ENCODE measurements at regions not wholly inside any gene's neighbourhood (a gene's known extent, or its start where the extent isn't known, plus 50 kb on each side); places are given as distances from the start of the nearest gene placed in this dataset.

DNA sequence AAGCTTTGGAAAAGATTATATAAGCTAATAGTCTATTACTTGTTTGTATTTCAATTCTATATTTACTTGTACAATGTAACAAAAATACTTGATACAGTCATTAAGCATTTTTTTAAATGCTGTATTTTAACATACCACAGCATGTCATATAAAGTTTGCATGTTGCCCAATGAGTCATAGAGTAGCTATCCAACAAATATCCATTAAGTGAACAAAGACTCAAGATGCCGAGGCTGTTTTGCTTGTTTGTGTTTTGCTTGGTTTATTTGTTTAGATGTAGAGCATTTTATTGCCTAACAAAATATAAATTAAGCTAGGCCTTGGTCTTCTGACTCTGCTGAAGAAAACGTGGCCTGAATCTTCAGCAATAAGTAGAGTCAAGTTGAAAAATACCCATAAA, 1584.3 kb upstream of the NUDT12 start:
- peaks cover 0 to 5% (median 0%) of the 10 kb centered on the region in 12 donors for H3K9me3 ChIP-seq
- no peak for DNase-seq
- no peak overlapping the region for H3K27ac ChIP-seq
- no peaks in the 10 kb centered on the region for H3K36me3 ChIP-seq
- H3K4me1 ChIP-seq = no peaks in the 10 kb centered on the region
- no peak overlapping the region for H3K4me3 ChIP-seq
- intact Hi-C loops (cut with DNase I) = no loop called here
- H3K27me3 ChIP-seq = no peaks in the 10 kb centered on the region
- no peak for TF ChIP-seq POLR2A (IDR thresholded peaks at IDR 0.05)
- TF ChIP-seq, protein P1, sequence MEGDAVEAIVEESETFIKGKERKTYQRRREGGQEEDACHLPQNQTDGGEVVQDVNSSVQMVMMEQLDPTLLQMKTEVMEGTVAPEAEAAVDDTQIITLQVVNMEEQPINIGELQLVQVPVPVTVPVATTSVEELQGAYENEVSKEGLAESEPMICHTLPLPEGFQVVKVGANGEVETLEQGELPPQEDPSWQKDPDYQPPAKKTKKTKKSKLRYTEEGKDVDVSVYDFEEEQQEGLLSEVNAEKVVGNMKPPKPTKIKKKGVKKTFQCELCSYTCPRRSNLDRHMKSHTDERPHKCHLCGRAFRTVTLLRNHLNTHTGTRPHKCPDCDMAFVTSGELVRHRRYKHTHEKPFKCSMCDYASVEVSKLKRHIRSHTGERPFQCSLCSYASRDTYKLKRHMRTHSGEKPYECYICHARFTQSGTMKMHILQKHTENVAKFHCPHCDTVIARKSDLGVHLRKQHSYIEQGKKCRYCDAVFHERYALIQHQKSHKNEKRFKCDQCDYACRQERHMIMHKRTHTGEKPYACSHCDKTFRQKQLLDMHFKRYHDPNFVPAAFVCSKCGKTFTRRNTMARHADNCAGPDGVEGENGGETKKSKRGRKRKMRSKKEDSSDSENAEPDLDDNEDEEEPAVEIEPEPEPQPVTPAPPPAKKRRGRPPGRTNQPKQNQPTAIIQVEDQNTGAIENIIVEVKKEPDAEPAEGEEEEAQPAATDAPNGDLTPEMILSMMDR (IDR thresholded peaks at IDR 0.05) = no peak
- ATAC-seq = no peak
- WGBS, 4 donors = 45 to 64% (median 51%) methylated on average over 2 of the region's 2 CpGs

DNA sequence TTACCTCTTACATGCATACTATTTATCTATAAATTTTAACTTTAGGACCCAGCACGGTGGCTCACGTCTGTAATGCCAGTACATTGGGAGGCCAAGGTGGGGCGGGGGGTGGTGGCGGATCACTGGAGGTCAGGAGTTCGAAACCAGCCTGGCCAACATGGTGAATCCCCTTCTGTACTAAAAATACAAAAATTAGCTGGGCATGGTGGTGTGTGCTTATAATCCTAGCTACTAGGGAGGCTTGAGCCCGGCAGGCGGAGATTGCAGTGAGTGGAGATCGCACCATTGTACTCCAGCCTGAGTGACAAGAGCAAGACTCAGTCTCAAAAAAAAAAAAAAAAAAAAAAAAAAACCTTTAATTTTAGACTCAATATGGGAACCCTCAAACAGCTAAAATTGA, 1582.6 kb upstream of the NUDT12 start:
- intact Hi-C loops (cut with DNase I) = no loop called here

DNA sequence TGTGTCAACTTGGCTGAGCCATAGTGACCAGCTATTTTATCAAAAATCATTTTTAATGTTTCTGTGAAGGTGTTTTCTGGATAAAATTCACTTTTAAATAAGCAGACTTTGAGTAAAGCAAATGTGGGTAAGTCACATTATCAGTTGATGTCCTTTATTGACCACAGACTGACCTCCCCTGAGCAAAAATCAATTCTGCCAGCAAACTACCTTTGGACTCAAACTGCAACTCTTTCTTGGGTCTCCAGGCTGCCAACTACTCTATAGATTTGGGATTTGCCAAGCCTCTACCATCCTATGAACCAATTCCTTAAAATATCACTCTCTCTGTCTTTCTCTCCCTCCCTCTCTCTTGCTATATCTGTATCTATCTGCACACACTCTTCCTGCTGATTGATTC, 1571.7 kb upstream of the NUDT12 start:
- Histone ChIP-seq H3K4me1 (no peaks in the 10 kb centered on the region), H3K36me3 (no peaks in the 10 kb centered on the region), H3K27ac (no peak overlapping the region), H3K27me3 (no peaks in the 10 kb centered on the region), H3K9me3 (peaks cover 0 to 5% (median 0%) of the 10 kb centered on the region in 12 donors), H3K4me3 (no peak overlapping the region)
- TF ChIP-seq, protein P1 (IDR thresholded peaks at IDR 0.05) = no peak
- no peak for TF ChIP-seq POLR2A (IDR thresholded peaks at IDR 0.05)
- no peak for DNase-seq
- ATAC-seq = no peak
- intact Hi-C loops (cut with DNase I) = no loop called here

More for the DNA sequence above, 1582.6 kb upstream of the NUDT12 start:
- H3K9me3 ChIP-seq = peaks cover 0 to 10% (median 0%) of the 10 kb centered on the region in 12 donors
- no peak overlapping the region for H3K4me3 ChIP-seq
- WGBS, 4 donors = 93 to 96% (median 95%) methylated on average over 8 of the region's 8 CpGs
- DNase-seq = no peak
- no peaks in the 10 kb centered on the region for H3K36me3 ChIP-seq
- H3K27me3 ChIP-seq = no peaks in the 10 kb centered on the region
- no peak overlapping the region for H3K27ac ChIP-seq
- TF ChIP-seq POLR2A (IDR thresholded peaks at IDR 0.05) = no peak
- TF ChIP-seq, protein P1 (IDR thresholded peaks at IDR 0.05) = no peak
- no peaks in the 10 kb centered on the region for H3K4me1 ChIP-seq
- no peak for ATAC-seq

DNA sequence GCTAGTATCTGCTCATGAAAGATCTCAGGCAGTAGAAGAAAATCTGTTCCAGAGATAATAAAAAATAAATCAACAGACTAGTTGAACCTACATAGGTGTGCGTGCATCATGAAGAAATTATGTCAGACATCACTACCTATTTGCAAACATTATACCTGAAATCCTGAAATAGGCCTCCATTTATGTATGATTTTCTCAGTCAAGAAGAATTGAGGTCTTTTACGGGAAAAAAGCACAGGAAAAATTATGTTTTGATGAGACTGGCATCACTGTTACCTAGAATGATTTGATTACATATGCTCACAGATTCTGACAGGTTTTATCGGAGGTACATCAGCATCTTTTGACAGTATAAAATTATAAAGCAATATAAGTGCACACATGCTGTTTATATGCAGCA, 1570.5 kb upstream of the NUDT12 start:
- DNase-seq = no peak
- ATAC-seq = no peak
- TF ChIP-seq, protein P1 (IDR thresholded peaks at IDR 0.05) = no peak
- no peak for TF ChIP-seq POLR2A (IDR thresholded peaks at IDR 0.05)
- Histone ChIP-seq H3K27ac (no peak overlapping the region), H3K4me1 (no peaks in the 10 kb centered on the region), H3K27me3 (no peaks in the 10 kb centered on the region), H3K9me3 (peaks cover 0 to 5% (median 0%) of the 10 kb centered on the region in 12 donors), H3K36me3 (no peaks in the 10 kb centered on the region), H3K4me3 (no peak overlapping the region)
- 81 to 90% (median 84%) methylated on average over 3 of the region's 3 CpGs for whole genome bisulfite sequencing, 4 donors
- intact Hi-C loops (cut with DNase I) = no loop called here
